ENCODE measurements at regions not wholly inside any gene's neighbourhood (a gene's known extent, or its start where the extent isn't known, plus 50 kb on each side); places are given as distances from the start of the nearest gene placed in this dataset.

DNA sequence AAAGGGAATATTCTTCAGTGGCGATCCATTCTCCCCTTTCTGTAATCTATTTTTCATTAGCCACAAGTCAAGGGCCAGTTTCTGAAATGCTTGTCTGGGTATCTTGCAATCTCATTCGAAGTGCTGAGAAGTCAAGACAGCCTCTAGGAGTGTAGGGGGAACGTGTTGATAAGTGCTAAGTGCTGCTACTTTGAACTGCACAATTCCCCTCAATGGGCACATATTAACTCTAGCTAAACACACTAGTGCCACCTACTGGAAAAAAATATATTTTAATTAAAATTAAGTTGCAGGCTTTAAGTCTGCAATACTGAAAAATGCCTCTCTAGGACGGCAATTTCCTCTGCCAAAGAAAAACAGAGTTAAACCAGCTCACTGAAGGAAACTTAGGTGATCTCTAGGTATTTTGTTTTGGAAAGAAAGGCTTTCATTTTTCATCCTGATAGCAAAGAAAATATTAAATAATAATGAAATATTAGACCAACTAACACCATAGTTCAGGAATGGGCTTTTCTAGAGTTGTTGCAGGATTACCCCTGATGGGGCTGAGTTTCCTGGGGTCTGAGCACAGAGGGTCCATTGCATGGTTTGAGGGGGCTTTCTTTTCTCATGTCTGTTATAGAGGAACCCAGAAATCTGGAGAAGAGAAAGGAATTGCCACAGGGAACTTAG lies 181.9 kb upstream of the KBTBD8 start:
- no peaks in the 10 kb centered on the region for H3K27me3 ChIP-seq
- TF ChIP-seq CTCF (IDR thresholded peaks at IDR 0.05) (peak; percentile 41 to 72 (median 66)), EP300 (IDR thresholded peaks at IDR 0.05) (no peak)
- no peaks in the 10 kb centered on the region for H3K36me3 ChIP-seq
- H3K27ac ChIP-seq = no peak overlapping the region
- H3K9me3 ChIP-seq = no peaks in the 10 kb centered on the region
- peak in 1 of 2 donors; percentile 14 for DNase-seq (ENCODE audit: low spot score in 2 of 2)
- H3K4me1 ChIP-seq = peaks cover 0 to 20% (median 0%) of the 10 kb centered on the region in 4 donors
- H3K4me3 ChIP-seq = no peak overlapping the region
- 10 to 14% methylated on average over 4 of the region's 4 CpGs for WGBS, 2 donors

DNA sequence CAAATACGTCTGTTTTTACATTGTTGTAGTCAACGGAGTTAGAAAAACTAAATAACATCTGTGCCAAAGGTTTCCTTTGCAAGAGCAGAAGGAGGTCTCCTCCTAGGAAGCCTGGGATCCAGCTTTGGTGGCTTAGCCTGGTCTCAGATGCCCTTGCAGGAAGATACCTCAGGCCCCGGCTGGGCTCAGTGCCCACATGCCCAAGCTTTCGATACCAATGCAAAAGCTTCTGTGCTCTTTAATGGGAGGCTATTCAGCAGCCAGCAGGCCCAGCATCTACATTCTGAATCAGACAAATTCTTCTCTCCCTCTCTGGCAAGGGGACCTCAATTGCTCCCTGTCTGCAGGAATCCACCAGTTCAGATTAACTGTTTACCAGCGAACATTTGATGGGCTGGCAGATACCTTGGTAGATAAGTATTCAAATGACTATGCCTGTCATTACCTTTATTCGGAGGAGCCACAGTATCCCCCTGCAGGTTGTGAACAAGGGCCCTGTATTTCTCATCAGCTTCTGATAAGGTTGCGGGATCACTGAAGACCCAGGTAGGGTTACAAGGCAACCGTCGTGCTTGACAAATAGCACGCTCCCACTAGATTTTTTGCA lies 180.1 kb upstream of the KBTBD8 start:
- H3K9me3 ChIP-seq = no peaks in the 10 kb centered on the region
- H3K4me3 ChIP-seq = no peak overlapping the region
- TF ChIP-seq POLR2A (IDR thresholded peaks at IDR 0.05) (no peak), CTCF (IDR thresholded peaks at IDR 0.05) (no peak), EP300 (IDR thresholded peaks at IDR 0.05) (no peak)
- H3K4me1 ChIP-seq = peaks cover 0 to 35% (median 0%) of the 10 kb centered on the region in 4 donors
- DNase-seq (ENCODE audit: low spot score in 2 of 2) = no peak
- no peaks in the 10 kb centered on the region for H3K27me3 ChIP-seq
- no peaks in the 10 kb centered on the region for H3K36me3 ChIP-seq
- 64 to 72% methylated on average over 10 of the region's 10 CpGs for WGBS, 2 donors
- H3K27ac ChIP-seq = no peak overlapping the region

DNA sequence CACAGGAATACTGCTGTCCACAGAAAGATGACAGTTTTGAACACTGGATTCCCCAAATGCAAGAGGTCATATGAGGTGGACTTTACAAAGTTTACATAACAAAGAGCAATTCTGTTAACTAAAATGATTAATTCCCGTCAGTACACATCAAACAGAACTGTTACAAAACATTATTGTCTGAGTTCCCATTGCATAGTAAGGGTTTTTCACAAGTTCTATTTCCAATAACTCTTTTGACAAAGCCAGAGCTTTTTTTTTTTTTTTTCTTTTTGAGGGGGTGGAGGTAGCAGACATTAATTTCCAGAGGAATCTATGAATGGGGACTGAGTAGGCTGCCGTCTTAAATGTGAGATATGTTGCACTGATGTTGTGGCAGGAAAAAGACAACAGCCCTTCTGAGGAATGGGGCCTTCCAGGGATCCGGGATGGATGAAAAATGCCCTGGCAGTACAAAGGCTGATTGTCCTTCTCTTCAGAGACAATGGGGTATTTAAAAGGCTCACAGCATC lies 178.1 kb upstream of the KBTBD8 start:
- no peak for DNase-seq (ENCODE audit: low spot score in 2 of 2)
- no peaks in the 10 kb centered on the region for H3K36me3 ChIP-seq
- H3K4me1 ChIP-seq = peaks cover 0 to 35% (median 0%) of the 10 kb centered on the region in 4 donors
- H3K27me3 ChIP-seq = no peaks in the 10 kb centered on the region
- H3K27ac ChIP-seq = peak overlapping the region in 1 of 4 donors; percentile 19
- no peaks in the 10 kb centered on the region for H3K9me3 ChIP-seq
- TF ChIP-seq CTCF (IDR thresholded peaks at IDR 0.05) = no peak
- TF ChIP-seq POLR2A (IDR thresholded peaks at IDR 0.05) = no peak
- TF ChIP-seq EP300 (IDR thresholded peaks at IDR 0.05) = peak in 1 of 2 donors; percentile 66
- no peak overlapping the region for H3K4me3 ChIP-seq
- 38 to 48% methylated on average over 3 of the region's 3 CpGs for WGBS, 2 donors

DNA sequence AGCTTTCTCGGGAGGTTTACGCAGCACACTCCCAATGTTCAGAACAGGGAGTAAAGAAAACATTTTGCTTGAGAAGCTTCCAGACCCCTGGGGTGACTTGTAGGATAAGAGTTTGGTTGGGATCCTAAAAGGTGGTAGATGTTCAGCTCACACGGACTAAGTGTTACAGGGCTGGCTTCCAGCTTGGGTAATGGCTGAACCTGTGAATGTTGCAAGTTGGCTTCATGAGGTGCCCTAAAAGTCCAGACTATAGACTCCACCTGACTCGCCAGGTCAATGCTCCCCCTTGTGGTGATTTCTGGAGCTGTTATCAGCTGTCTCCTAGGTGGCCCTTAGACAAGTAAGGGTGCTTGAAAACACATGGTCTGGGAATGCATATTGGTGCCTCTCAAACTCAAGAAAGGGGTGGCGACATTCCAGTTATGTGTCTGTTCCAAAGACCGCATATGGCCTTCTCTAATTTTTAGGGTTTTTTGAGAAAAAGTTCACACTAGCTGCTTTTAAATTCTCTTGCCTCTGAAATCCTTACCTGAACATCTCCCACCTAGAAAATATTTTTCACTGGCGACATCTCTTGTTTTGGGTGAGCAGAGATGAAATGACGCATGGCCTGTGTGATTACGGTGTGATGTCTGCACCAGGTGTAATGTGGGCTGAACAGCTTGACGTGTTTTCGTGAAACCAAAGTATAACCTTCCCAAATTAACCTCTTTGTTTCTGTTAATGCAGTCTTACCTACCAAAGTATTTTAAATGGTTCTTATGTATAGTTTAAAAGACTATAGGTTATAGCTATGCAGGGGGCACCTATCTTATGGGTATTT lies 175.7 kb upstream of the KBTBD8 start:
- Histone ChIP-seq H3K36me3 (no peaks in the 10 kb centered on the region), H3K27me3 (no peaks in the 10 kb centered on the region), H3K4me1 (peaks cover 0 to 29% (median 0%) of the 10 kb centered on the region in 4 donors), H3K4me3 (no peak overlapping the region), H3K9me3 (no peaks in the 10 kb centered on the region), H3K27ac (no peak overlapping the region)
- TF ChIP-seq POLR2A (IDR thresholded peaks at IDR 0.05) = no peak
- TF ChIP-seq CTCF (IDR thresholded peaks at IDR 0.05) = peak; percentile 43 to 67 (median 46)
- peak in 1 of 2 donors; percentile 8 for TF ChIP-seq EP300 (IDR thresholded peaks at IDR 0.05)
- WGBS, 2 donors = 78 to 79% methylated on average over 11 of the region's 11 CpGs
- DNase-seq (ENCODE audit: low spot score in 2 of 2) = peak; percentile 22 to 72
